IMR-90 (cell line): ENCODE measurements at regions not wholly inside any gene's neighbourhood (a gene's known extent, or its start where the extent isn't known, plus 50 kb on each side); places are given as distances from the start of the nearest gene placed in this dataset.

Source experiments
- CTCF ChIP-seq: conservative IDR thresholded peaks from 2 replicates; pipeline ENCODE4 v1.5.1; 2012; ENCODE audit warnings: mild to moderate bottlenecking, low read depth, low read length, improper control_type of control experiment
- ELK1 ChIP-seq: fragments of 150-350 bp; IDR thresholded peaks from 2 replicates; pipeline ENCODE4 v1.6.1; 2016; ENCODE audit warnings: low read depth, mild to moderate bottlenecking, low read length, moderate library complexity, borderline replicate concordance
- MXI1 ChIP-seq: IDR thresholded peaks from 2 replicates; pipeline ENCODE4 v1.6.1; 2012; ENCODE audit warnings: low read depth, mild to moderate bottlenecking, low read length, moderate library complexity, borderline replicate concordance
- NFE2L2 ChIP-seq: fragments of 150-350 bp; IDR thresholded peaks from 2 replicates; pipeline ENCODE4 v1.6.1; 2016; ENCODE audit warnings: low read depth, mild to moderate bottlenecking, low read length
- POLR2A ChIP-seq: IDR thresholded peaks from 2 replicates; pipeline ENCODE4 v1.6.1; 2012; ENCODE audit warnings: mild to moderate bottlenecking, low read depth, low read length
- RAD21 ChIP-seq: IDR thresholded peaks from 2 replicates; pipeline ENCODE4 v1.6.1; 2012; ENCODE audit warnings: low read length, improper control_type of control experiment
- RFX5 ChIP-seq: IDR thresholded peaks from 2 replicates; pipeline ENCODE4 v1.8.0; 2012; ENCODE audit warnings: low read depth, mild to moderate bottlenecking, low read length, moderate library complexity
- USF2 ChIP-seq: fragments of 150-350 bp; IDR thresholded peaks from 2 replicates; pipeline ENCODE4 v1.6.1; 2017; ENCODE audit warnings: mild to moderate bottlenecking, antibody characterized with exemption, low read length, low read depth

- TF ChIP-seq POLR2A = no peak
- no peak for TF ChIP-seq CTCF
- no peak for TF ChIP-seq RFX5
- no peak for TF ChIP-seq USF2
- TF ChIP-seq MXI1 = no peak
- TF ChIP-seq RAD21 = no peak
- TF ChIP-seq ELK1 = no peak
- no peak for TF ChIP-seq NFE2L2
Observed at GRCh38 chr2:57726294-57726693, 320.3 kb upstream of the VRK2 start.
